Activated CD4-positive, alpha-beta memory T cell treated with anti-CD3 and anti-CD28 coated beads for 36 hours (primary cell): ENCODE measurements at regions not wholly inside any gene's neighbourhood (a gene's known extent, or its start where the extent isn't known, plus 50 kb on each side); places are given as distances from the start of the nearest gene placed in this dataset.

ENCODE experiments used
- CTCF ChIA-PET: fragments of 350-600 bp; sonication (Branson Sonifier 250); formaldehyde crosslinking; loops from one replicate; lab custom pipeline; 2021; ENCODE audit warnings: antibody characterized with exemption, inconsistent platforms; lab: Charles Lee
- POLR2A ChIA-PET: fragments of 350-600 bp; sonication (Branson Sonifier 250); formaldehyde crosslinking; loops from one replicate; lab custom pipeline; 2021; ENCODE audit warnings: antibody characterized with exemption; lab: Charles Lee
- DNase-seq: peaks from one replicate; pipeline ENCODE4 v3.0.0-alpha.2; 2020
- H3K27ac Mint-ChIP-seq: one replicate; pipeline ENCODE4 v1.8.0; 2021; ENCODE audit warnings: mixed read lengths
- H3K27me3 Mint-ChIP-seq: one replicate; pipeline ENCODE4 v1.8.0; 2021; ENCODE audit warnings: mixed read lengths
- H3K36me3 Mint-ChIP-seq: one replicate; pipeline ENCODE4 v1.8.0; 2021; ENCODE audit warnings: mixed read lengths
- H3K4me1 Mint-ChIP-seq: one replicate; pipeline ENCODE4 v1.8.0; 2021; ENCODE audit warnings: low read depth, mixed read lengths
- H3K4me3 Mint-ChIP-seq: one replicate; pipeline ENCODE4 v1.8.0; 2021; ENCODE audit warnings: mild to moderate bottlenecking, mixed read lengths
- H3K9me3 Mint-ChIP-seq: one replicate; pipeline ENCODE4 v1.8.0; 2021; ENCODE audit warnings: mixed read lengths
- intact Hi-C: fragments of 100-400 bp; cut with micrococcal nuclease; formaldehyde crosslinking; loops from one replicate; pipeline ENCODE4 v1.15.1; 2023

GRCh38 chrX:113935518-113935917, 648.4 kb upstream of the HTR2C start:
- DNase-seq, result no peak
- Mint-ChIP-seq H3K27me3 (no peaks in the 10 kb centered on the region), H3K27ac (no peak overlapping the region), H3K4me1 (no peaks in the 10 kb centered on the region), H3K9me3 (no peaks in the 10 kb centered on the region), H3K36me3 (no peaks in the 10 kb centered on the region), H3K4me3 (no peak overlapping the region)
- CTCF ChIA-PET, result no interaction called here
- intact Hi-C loops, result no loop called here
- POLR2A ChIA-PET, result no interaction called here

- CTCF ChIA-PET, result no interaction called here
- H3K36me3 Mint-ChIP-seq, result no peaks in the 10 kb centered on the region
- H3K27ac Mint-ChIP-seq, result no peak overlapping the region
- no peaks in the 10 kb centered on the region for H3K4me1 Mint-ChIP-seq
- no peaks in the 10 kb centered on the region for H3K9me3 Mint-ChIP-seq
- no peaks in the 10 kb centered on the region for H3K27me3 Mint-ChIP-seq
- no peak for DNase-seq
- POLR2A ChIA-PET, result no interaction called here
- intact Hi-C loops, result no loop called here
- no peak overlapping the region for H3K4me3 Mint-ChIP-seq
Observed at GRCh38 chrX:113933931-113934330, 650.0 kb upstream of the HTR2C start.

GRCh38 chrX:113929004-113929403, 654.9 kb upstream of the HTR2C start:
- no peaks in the 10 kb centered on the region for H3K4me1 Mint-ChIP-seq
- CTCF ChIA-PET, result no interaction called here

GRCh38 chrX:113920661-113921060, 663.2 kb upstream of the HTR2C start:
- Mint-ChIP-seq H3K36me3 (no peaks in the 10 kb centered on the region), H3K27me3 (no peaks in the 10 kb centered on the region), H3K27ac (no peak overlapping the region), H3K4me1 (no peaks in the 10 kb centered on the region), H3K9me3 (no peaks in the 10 kb centered on the region), H3K4me3 (no peak overlapping the region)
- DNase-seq, result no peak
- intact Hi-C loops, result no loop called here
- ChIA-PET POLR2A (no interaction called here), CTCF (no interaction called here)

More at GRCh38 chrX:113929004-113929403, 654.9 kb upstream of the HTR2C start:
- Mint-ChIP-seq H3K36me3 (no peaks in the 10 kb centered on the region), H3K27ac (no peak overlapping the region), H3K9me3 (no peaks in the 10 kb centered on the region), H3K4me3 (no peak overlapping the region), H3K27me3 (no peaks in the 10 kb centered on the region)
- POLR2A ChIA-PET, result no interaction called here
- intact Hi-C loops, result no loop called here
- no peak for DNase-seq

- intact Hi-C loops, result no loop called here
- Mint-ChIP-seq H3K9me3 (no peaks in the 10 kb centered on the region), H3K27me3 (no peaks in the 10 kb centered on the region), H3K36me3 (no peaks in the 10 kb centered on the region), H3K4me3 (no peak overlapping the region), H3K4me1 (no peaks in the 10 kb centered on the region), H3K27ac (no peak overlapping the region)
- ChIA-PET POLR2A (no interaction called here), CTCF (no interaction called here)
- DNase-seq, result no peak
Observed at GRCh38 chrX:113919387-113919786, 664.5 kb upstream of the HTR2C start.

GRCh38 chrX:113906168-113906567, 677.7 kb upstream of the HTR2C start:
- no peaks in the 10 kb centered on the region for H3K4me1 Mint-ChIP-seq
- POLR2A ChIA-PET, result no interaction called here
- H3K27me3 Mint-ChIP-seq, result no peaks in the 10 kb centered on the region
- no peak for DNase-seq
- H3K4me3 Mint-ChIP-seq, result no peak overlapping the region
- no peaks in the 10 kb centered on the region for H3K36me3 Mint-ChIP-seq
- intact Hi-C loops, result no loop called here
- no peaks in the 10 kb centered on the region for H3K9me3 Mint-ChIP-seq
- CTCF ChIA-PET, result no interaction called here
- H3K27ac Mint-ChIP-seq, result no peak overlapping the region

GRCh38 chrX:113892891-113893290, 691.0 kb upstream of the HTR2C start:
- peaks cover 5% of the 10 kb centered on the region for H3K9me3 Mint-ChIP-seq
- POLR2A ChIA-PET, result no interaction called here
- H3K4me1 Mint-ChIP-seq, result no peaks in the 10 kb centered on the region
- H3K27ac Mint-ChIP-seq, result no peak overlapping the region
- no peak overlapping the region for H3K4me3 Mint-ChIP-seq
- CTCF ChIA-PET, result no interaction called here
- H3K36me3 Mint-ChIP-seq, result no peaks in the 10 kb centered on the region
- intact Hi-C loops, result no loop called here
- DNase-seq, result no peak
- H3K27me3 Mint-ChIP-seq, result no peaks in the 10 kb centered on the region

GRCh38 chrX:113892401-113892800, 691.5 kb upstream of the HTR2C start:
- ChIA-PET CTCF (no interaction called here), POLR2A (no interaction called here)
- intact Hi-C loops, result no loop called here

GRCh38 chrX:113873056-113873455, 710.8 kb upstream of the HTR2C start:
- no peaks in the 10 kb centered on the region for H3K9me3 Mint-ChIP-seq
- H3K4me3 Mint-ChIP-seq, result no peak overlapping the region
- no peaks in the 10 kb centered on the region for H3K27me3 Mint-ChIP-seq
- ChIA-PET POLR2A (no interaction called here), CTCF (no interaction called here)
- intact Hi-C loops, result no loop called here
- DNase-seq, result no peak
- no peaks in the 10 kb centered on the region for H3K36me3 Mint-ChIP-seq
- no peaks in the 10 kb centered on the region for H3K4me1 Mint-ChIP-seq
- no peak overlapping the region for H3K27ac Mint-ChIP-seq

More at GRCh38 chrX:113892401-113892800, 691.5 kb upstream of the HTR2C start:
- no peaks in the 10 kb centered on the region for H3K36me3 Mint-ChIP-seq
- H3K27me3 Mint-ChIP-seq, result no peaks in the 10 kb centered on the region
- no peak overlapping the region for H3K4me3 Mint-ChIP-seq
- no peak for DNase-seq
- H3K4me1 Mint-ChIP-seq, result no peaks in the 10 kb centered on the region
- H3K9me3 Mint-ChIP-seq, result peaks cover 5% of the 10 kb centered on the region
- H3K27ac Mint-ChIP-seq, result no peak overlapping the region

GRCh38 chrX:113868711-113869110, 715.2 kb upstream of the HTR2C start:
- no peaks in the 10 kb centered on the region for H3K4me1 Mint-ChIP-seq
- intact Hi-C loops, result no loop called here
- no peak overlapping the region for H3K4me3 Mint-ChIP-seq
- no peaks in the 10 kb centered on the region for H3K36me3 Mint-ChIP-seq
- DNase-seq, result no peak
- POLR2A ChIA-PET, result no interaction called here
- no peaks in the 10 kb centered on the region for H3K27me3 Mint-ChIP-seq
- CTCF ChIA-PET, result no interaction called here
- H3K27ac Mint-ChIP-seq, result no peak overlapping the region
- H3K9me3 Mint-ChIP-seq, result no peaks in the 10 kb centered on the region

- Mint-ChIP-seq H3K9me3 (no peaks in the 10 kb centered on the region), H3K27ac (no peak overlapping the region), H3K4me3 (no peak overlapping the region), H3K36me3 (no peaks in the 10 kb centered on the region), H3K4me1 (no peaks in the 10 kb centered on the region), H3K27me3 (no peaks in the 10 kb centered on the region)
- no peak for DNase-seq
- POLR2A ChIA-PET, result no interaction called here
- CTCF ChIA-PET, result no interaction called here
- intact Hi-C loops, result no loop called here
Observed at GRCh38 chrX:113868177-113868576, 715.7 kb upstream of the HTR2C start.

- H3K4me1 Mint-ChIP-seq, result no peaks in the 10 kb centered on the region
- no peak for DNase-seq
- H3K4me3 Mint-ChIP-seq, result no peak overlapping the region
- ChIA-PET CTCF (no interaction called here), POLR2A (no interaction called here)
- H3K36me3 Mint-ChIP-seq, result no peaks in the 10 kb centered on the region
- intact Hi-C loops, result no loop called here
- H3K9me3 Mint-ChIP-seq, result peaks cover 4% of the 10 kb centered on the region
- no peaks in the 10 kb centered on the region for H3K27me3 Mint-ChIP-seq
- H3K27ac Mint-ChIP-seq, result no peak overlapping the region
Observed at GRCh38 chrX:113849408-113849807, 734.5 kb upstream of the HTR2C start.

GRCh38 chrX:113833096-113834055, 750.5 kb upstream of the HTR2C start:
- H3K27ac Mint-ChIP-seq, result no peak overlapping the region
- intact Hi-C loops, result no loop called here
- ChIA-PET POLR2A (no interaction called here), CTCF (no interaction called here)
- H3K9me3 Mint-ChIP-seq, result no peaks in the 10 kb centered on the region
- no peak for DNase-seq
- no peaks in the 10 kb centered on the region for H3K36me3 Mint-ChIP-seq
- H3K4me1 Mint-ChIP-seq, result no peaks in the 10 kb centered on the region
- H3K27me3 Mint-ChIP-seq, result no peaks in the 10 kb centered on the region
- H3K4me3 Mint-ChIP-seq, result no peak overlapping the region
